ENCODE measurements at regions not wholly inside any gene's neighbourhood (a gene's known extent, or its start where the extent isn't known, plus 50 kb on each side); places are given as distances from the start of the nearest gene placed in this dataset.

DNA sequence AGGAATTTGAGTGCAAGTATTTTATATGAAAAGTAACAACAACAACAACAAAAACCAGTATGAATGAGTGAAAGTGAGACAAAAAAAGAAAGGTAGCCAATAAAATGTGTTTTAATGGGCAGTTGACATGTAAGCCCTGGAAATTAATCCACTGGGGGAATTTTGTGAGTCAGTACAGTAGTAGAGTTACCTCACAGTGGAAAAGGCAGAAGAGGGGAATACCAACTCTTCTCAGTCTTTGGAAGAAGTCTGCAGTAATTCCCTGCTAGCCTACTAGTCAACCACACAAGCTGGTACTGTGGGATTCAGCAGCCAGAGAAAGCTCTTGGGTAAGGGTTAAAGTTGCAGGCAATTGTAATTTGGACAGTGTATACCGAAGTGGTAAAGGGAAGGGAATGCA, 76.3 kb upstream of the IL15 start:
- TF ChIP-seq ZNF274 (IDR thresholded peaks at IDR 0.05; ENCODE audit: low read depth, low read length): no peak
- no peak for TF ChIP-seq YY1 (IDR thresholded peaks at IDR 0.05; ENCODE audit: insufficient read depth, insufficient read length)
- TF ChIP-seq SUZ12 (IDR thresholded peaks at IDR 0.05; ENCODE audit: extremely low read depth, insufficient read depth, insufficient read length): no peak

All from NT2/D1 (cell line).